SJCRH30 (cell line): ENCODE measurements at regions not wholly inside any gene's neighbourhood (a gene's known extent, or its start where the extent isn't known, plus 50 kb on each side); places are given as distances from the start of the nearest gene placed in this dataset.
"Not testable (repeated sequence)": the region's sequence is repeated elsewhere in the genome, so short reads cannot be mapped to it uniquely, and the experiment has no call there.

Source experiments
- DNase-seq, 2 experiments: peaks; one replicate each; pipeline ENCODE4 v3.0.0-alpha.2; 2015 to 2020
- H3K27ac ChIP-seq: fragments of 250-450 bp; sonication (Bioruptor Pico); 2 replicates; pipeline ENCODE4 v1.5.1; 2020; ENCODE audit warnings: mild to moderate bottlenecking, moderate library complexity
- H3K27me3 ChIP-seq: fragments of 250-450 bp; sonication (Bioruptor Pico); 2 replicates; pipeline ENCODE4 v1.5.1; 2020; ENCODE audit warnings: mild to moderate bottlenecking, moderate library complexity
- H3K36me3 ChIP-seq: fragments of 250-450 bp; sonication (Bioruptor Pico); 2 replicates; pipeline ENCODE4 v1.5.1; 2020; ENCODE audit warnings: mild to moderate bottlenecking, moderate library complexity
- H3K4me1 ChIP-seq: fragments of 250-450 bp; sonication (Bioruptor Pico); 2 replicates; pipeline ENCODE4 v1.5.1; 2020; ENCODE audit warnings: mild to moderate bottlenecking, moderate library complexity
- H3K4me3 ChIP-seq: fragments of 250-450 bp; sonication (Bioruptor Pico); 2 replicates; pipeline ENCODE4 v1.5.1; 2020; ENCODE audit warnings: mild to moderate bottlenecking, moderate library complexity
- H3K9me3 ChIP-seq: fragments of 250-450 bp; sonication (Bioruptor Pico); replicated peaks from 2 replicates; pipeline ENCODE4 v1.5.1; 2020; ENCODE audit warnings: mild to moderate bottlenecking, moderate library complexity

DNA sequence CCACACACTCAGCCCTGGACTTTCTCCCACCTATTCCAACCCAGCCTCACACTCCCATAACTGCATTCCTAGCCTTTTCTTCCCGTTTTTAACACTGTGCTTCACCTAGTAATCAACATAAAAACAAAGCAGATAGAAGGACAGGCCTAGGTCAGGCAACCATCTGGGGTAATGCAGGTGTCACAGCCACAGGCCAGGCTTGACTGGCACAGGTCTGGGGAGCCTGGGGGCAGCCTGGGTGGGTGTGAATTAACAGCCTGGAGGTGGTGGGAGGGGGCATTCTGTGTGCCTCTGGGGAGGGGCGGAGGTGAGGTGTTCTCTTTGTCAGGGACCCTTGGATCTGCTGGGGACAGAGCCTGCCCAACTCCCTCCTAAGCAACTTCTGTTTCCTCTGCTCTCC lies 332.6 kb downstream of the BCL2L11 start:
- not testable (repeated sequence) for H3K4me3 ChIP-seq, H3K36me3 ChIP-seq, H3K27ac ChIP-seq, H3K4me1 ChIP-seq, H3K27me3 ChIP-seq, H3K9me3 ChIP-seq, DNase-seq

DNA sequence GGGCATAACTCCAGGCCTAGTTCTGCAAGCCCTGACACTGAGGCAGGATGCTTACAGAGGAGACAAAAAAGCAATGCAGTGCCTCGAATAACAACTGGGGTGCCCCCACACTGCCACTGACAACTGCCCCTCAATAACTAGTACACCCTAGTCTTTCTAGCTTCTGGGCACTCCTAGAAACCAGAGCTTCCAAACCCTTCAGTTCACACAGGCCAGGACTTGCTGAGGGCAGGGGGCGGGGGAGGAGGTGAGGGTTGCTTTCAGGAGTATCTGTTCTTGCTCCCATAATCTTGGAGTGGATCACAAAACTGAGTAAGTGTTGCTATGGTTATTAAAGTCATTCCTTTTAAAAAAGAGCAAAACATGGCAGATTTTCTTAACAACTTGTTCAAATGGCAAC lies 333.1 kb downstream of the BCL2L11 start:
- H3K9me3 ChIP-seq, DNase-seq, H3K4me1 ChIP-seq, H3K27ac ChIP-seq, H3K36me3 ChIP-seq, H3K4me3 ChIP-seq, H3K27me3 ChIP-seq: not testable (repeated sequence)

DNA sequence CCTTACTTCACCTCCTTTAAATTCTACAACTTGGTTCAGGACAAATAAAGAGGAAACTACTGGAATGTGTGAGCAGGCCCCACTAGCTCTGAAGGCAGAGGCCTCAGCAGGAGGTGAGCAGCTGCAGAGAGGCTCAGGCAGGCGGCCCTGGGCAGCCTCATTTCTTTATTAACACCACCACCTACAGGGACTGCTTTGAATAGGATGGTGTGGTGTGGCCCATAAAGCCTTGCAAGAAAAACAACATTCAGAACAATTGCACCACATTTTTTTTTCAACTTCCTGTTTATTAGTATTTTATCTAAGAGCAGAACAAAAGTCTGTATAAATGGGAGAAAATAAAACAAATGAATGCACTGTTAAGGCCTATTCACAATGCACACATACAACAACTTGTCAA lies 333.7 kb downstream of the BCL2L11 start:
- H3K9me3 ChIP-seq, H3K4me3 ChIP-seq, H3K27me3 ChIP-seq, H3K4me1 ChIP-seq, H3K27ac ChIP-seq, H3K36me3 ChIP-seq: not testable (repeated sequence)
- peak; percentile 49 to 52 for DNase-seq

DNA sequence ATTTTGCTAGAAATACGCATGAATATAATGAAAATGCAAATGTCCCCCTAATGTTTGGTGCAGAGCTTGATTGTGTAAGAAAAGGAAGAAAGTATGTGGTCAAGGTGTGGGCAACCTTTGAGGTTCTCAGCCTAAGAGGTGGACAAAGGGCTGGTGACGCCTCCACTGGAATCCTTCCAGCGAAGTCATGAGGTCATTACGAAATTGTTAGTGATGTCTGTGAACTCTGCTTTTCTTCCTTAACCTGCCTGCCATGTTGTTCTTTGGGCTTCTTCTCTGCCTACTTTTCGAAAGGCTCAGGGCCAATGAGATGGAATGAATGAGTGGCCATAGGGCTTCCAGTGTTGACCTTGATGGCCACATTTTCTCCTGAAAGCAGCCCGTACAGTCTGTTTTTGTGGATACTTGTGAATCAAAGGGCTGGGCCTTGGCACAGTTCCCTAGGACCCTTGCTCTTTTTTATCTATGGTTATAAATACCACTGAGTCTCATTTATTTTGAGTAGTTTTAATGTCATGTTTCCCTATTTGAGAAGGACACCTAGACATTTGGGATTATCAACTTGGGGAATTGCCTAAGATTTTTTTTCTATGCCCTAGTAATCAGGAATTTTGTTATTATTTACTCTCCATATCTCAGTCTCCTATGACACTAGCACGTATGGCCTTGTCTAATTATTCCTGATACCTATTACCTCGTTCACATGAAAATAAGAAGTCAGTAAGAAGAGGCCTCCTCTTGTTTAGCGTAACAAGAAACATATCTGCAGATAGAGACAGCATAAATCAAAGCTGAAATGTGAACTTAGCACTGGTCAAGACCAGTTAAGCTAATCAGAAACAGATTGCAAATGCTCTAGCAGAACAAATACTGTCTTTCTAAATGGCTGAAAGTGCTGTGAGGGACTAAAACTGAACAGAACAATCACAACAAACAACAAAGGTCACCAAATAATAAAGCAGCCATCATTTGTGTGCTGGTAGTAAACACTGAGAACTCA lies 334.6 kb downstream of the BCL2L11 start:
- H3K4me3 ChIP-seq, DNase-seq, H3K4me1 ChIP-seq, H3K27ac ChIP-seq, H3K36me3 ChIP-seq, H3K9me3 ChIP-seq, H3K27me3 ChIP-seq: not testable (repeated sequence)

DNA sequence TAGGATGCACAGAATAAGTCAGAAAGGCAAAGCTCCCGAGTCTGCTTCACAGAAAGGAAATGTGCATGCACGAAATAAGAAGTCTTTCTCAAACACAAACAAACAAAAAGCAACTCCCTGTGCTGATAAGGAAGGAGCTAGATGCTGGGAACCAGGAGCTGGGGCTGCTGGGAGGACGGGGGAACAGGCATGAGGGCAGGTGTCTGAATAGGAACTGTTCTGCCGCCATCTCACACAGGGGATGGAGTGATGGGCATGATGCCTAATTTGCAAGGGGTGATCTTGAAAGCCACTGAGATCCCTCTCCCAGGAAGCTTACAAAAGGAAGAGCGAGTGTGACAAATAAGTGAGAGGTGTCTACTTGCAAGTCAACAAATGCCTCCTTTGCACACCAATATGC lies 336.5 kb downstream of the BCL2L11 start:
- not testable (repeated sequence) for DNase-seq, H3K27ac ChIP-seq, H3K4me3 ChIP-seq, H3K36me3 ChIP-seq, H3K27me3 ChIP-seq, H3K4me1 ChIP-seq, H3K9me3 ChIP-seq

DNA sequence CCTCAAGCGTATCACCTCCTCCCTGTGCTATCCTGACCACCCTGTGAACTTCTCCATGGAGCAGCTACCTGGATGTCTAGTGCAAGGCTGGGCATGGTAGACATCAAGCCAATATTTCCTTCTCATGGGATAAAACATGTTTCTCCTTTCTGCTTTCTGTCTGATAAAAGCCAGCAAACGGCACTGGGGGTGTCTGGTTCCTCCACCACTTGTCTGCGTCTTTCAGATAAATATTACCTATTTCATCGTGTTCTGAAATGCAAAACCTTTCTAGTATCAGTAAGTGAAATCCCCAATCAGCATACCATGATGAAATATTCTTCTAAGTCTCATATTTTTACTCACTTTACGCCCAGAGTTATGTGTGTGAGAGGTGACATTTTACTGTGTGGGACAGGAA lies 340.2 kb downstream of the BCL2L11 start:
- not testable (repeated sequence) for H3K27ac ChIP-seq, H3K9me3 ChIP-seq, H3K36me3 ChIP-seq, H3K4me3 ChIP-seq, DNase-seq, H3K4me1 ChIP-seq, H3K27me3 ChIP-seq

DNA sequence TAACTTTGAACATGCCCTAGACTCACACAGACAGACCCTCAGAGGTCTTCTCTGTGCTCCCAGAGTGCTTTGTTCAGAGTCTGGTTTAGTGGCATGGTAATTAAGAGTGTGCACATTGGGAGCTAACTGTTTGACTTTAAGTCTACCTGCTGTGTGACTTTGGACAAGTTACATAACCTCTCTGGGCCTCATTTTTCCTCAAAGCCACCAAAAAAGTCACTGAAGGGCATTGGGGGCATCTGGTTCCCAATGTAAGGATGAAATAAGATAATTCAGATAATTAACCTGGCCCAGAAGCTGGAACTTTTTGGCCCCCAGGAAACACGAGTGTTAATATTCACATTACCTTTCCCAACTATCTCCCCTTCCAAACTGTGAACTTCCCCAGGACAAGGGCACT lies 341.1 kb downstream of the BCL2L11 start:
- H3K27ac ChIP-seq, H3K27me3 ChIP-seq, DNase-seq, H3K9me3 ChIP-seq, H3K4me3 ChIP-seq, H3K4me1 ChIP-seq, H3K36me3 ChIP-seq: not testable (repeated sequence)

DNA sequence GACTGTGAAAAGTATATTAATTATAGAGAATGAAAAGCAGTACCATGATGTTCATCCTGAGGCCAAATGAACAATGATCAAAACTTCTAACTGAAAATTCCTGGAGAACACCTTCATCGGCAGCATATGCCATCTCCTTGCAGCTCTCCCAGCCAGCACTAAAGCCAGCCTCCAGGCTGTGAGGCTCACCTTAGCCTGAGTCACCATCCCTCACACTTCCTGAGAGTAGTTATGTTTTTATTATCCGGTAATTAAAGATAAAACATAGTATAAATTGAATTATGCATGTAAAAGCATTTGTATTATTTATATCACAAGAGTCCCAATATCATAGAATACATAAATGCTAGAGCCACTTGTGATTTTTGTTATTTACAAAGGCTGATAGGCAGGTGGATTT lies 341.9 kb downstream of the BCL2L11 start:
- H3K27me3 ChIP-seq, H3K9me3 ChIP-seq, H3K4me1 ChIP-seq, H3K27ac ChIP-seq, H3K36me3 ChIP-seq, H3K4me3 ChIP-seq, DNase-seq: not testable (repeated sequence)

DNA sequence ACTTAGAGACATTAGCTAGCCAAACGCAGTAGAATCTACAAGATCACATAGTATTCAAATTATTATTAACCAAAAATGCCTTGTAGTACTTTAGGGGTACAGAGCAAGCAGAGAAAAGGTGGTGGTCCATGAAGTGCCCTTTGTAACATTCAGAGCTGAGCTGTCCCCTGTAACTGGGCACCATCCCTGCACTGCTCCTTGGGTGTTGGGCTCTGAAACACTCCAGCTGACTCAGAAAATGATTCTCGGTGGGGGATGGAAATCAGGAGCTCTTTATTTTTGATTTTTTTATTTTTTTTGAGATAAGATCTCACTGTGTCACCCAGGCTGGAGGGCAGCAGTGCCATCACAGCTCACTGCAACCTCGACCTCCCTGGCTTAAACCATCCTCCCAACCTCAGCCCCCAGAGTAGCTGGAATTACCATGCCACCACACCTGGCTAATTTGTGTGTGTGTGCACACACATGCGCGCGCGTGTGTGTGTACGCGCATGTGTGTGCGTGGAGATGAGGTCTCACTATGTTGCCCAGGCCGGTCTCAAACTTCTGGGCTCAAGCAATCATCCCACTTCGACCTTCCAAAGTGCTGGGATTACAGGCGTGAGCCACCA lies 342.6 kb downstream of the BCL2L11 start:
- not testable (repeated sequence) for H3K4me1 ChIP-seq, H3K27me3 ChIP-seq, H3K36me3 ChIP-seq, H3K4me3 ChIP-seq, H3K27ac ChIP-seq, DNase-seq, H3K9me3 ChIP-seq

DNA sequence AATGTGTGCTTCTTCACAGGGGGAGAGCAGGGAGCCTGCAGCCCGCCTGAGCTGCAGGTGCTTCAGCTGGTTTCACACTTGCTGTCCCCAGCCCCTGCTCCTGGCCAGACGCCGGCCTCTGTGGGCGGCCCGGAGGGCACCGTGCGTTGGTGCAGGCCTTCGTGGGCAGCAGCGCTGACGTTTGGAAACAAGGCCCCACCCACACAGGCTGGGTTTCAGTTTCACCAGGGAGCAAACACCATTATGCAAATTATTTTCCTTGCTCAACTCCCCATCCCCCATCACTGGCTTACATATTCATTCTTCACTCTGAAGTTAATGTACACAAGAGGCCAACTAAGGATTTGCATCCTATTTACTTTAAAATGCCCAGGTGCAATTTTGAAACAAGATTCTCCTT lies 343.2 kb downstream of the BCL2L11 start:
- not testable (repeated sequence) for H3K9me3 ChIP-seq, H3K4me3 ChIP-seq, H3K36me3 ChIP-seq, H3K27ac ChIP-seq, H3K27me3 ChIP-seq, H3K4me1 ChIP-seq
- DNase-seq, result peak in 1 of 2 experiments; percentile 33

DNA sequence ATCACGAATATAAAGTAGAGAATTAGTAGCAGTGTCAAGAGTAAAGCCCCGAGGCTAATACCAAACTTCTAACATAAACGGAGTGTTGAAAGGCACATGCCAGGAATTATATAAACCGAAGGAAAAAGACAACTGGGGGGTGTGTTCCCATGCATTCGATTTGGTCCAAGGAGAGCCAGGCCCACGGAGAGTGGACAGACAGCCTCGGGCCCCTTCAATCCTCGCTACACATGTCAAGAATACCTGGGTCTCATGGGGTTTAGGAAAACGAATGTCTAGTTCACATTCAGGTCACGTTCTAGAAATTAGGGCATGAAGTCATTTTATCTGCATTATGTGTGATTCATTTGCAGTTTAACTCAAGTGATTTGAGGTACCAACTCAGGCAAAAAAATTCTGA lies 343.7 kb downstream of the BCL2L11 start:
- H3K27ac ChIP-seq, H3K4me1 ChIP-seq, H3K27me3 ChIP-seq, H3K4me3 ChIP-seq, H3K36me3 ChIP-seq, H3K9me3 ChIP-seq: not testable (repeated sequence)
- peak; percentile 39 to 45 for DNase-seq

DNA sequence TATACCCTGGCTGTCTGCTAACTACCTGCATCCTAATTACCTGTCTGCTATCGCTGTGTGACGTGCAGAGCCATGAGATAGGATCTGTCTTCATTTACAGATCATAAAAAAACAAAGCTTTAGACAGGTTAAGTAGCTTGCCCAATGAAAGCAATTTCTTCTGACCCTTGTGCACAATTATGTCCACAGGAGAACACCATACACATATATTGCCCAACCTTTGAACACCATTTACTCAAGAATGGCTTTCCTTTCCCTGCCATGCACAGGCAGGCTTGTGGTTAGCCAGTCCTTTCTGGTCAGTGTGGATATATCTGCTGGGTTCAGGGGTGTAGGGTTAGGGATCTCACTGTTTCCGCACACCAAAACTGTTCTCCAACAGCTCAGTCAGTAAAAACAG lies 344.8 kb downstream of the BCL2L11 start:
- H3K9me3 ChIP-seq, DNase-seq, H3K4me3 ChIP-seq, H3K4me1 ChIP-seq, H3K27me3 ChIP-seq, H3K36me3 ChIP-seq, H3K27ac ChIP-seq: not testable (repeated sequence)

DNA sequence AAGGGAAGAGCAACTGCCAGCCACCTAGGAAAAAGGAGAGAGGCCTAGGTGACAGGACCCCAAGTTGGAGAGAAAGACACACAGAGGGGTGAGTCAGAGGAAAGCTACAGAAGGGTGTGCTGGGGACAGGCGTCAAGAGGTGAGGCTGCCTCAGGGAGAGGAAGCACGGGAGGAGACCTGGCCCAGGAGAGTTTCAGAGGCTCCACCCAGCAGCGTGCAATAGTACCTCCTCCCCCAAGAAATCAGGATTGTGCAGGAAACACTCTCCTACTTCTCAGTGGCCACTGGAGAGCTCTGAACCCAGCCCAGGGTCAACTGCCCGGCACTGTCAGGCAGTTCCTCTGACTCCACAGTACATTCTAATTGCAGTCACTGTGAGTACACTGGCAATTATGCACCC lies 346.0 kb downstream of the BCL2L11 start:
- H3K4me1 ChIP-seq, H3K36me3 ChIP-seq, H3K27me3 ChIP-seq, H3K27ac ChIP-seq, H3K4me3 ChIP-seq, H3K9me3 ChIP-seq, DNase-seq: not testable (repeated sequence)

DNA sequence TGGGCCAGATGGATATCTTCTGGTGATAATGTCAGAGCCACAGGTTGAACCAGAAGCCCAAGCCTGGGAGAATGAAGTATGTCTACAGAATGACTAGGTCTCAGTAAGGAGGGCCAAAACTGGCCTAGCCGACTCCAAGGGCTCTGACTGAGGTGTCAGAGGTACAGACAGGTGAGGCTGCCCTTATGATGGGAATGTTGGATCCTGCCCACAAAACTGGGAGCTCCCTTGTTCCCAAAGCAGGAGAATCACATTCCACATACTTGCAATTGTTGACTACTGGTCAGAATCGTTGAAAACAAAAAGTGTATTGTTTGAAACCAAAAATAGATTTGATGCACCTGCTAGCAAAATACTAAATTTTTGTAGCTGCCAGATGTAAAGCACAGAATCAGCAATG lies 350.2 kb downstream of the BCL2L11 start:
- H3K27me3 ChIP-seq, H3K36me3 ChIP-seq, H3K27ac ChIP-seq, H3K4me1 ChIP-seq, DNase-seq, H3K9me3 ChIP-seq, H3K4me3 ChIP-seq: not testable (repeated sequence)

DNA sequence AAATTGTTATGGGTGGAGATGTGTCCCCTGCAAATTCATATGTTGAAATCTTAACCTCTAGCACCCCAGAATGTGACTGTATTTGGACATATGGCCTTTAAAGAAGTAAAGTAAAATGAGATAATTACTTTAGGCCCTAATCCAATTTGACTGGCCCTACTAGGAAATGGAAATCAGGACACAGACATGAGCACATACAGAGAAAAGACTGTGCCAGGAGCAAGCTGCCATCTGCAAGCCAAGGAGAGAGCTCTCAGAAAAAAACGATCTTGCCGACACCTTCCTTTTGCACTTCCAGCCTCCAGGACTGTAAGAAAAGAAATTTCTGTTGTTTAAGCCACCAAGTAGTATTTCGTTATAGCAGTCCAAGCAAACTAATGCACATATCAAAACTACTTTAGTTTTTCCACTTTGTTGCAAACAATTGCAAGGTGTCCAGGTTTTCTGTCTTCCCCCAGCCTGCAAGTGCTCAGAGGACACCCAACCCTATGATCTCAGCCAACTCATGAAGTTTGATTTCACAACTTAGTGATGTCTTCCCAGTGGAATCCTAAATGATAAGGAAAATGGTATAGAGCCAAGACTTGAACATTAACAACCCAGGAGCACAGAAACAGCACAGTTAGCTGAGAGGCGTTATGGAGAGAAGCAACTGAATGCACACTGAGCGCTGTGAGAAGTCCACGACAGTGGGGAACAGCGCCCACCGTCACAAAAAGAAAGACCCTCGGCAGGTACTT lies 351.2 kb downstream of the BCL2L11 start:
- H3K9me3 ChIP-seq, H3K27ac ChIP-seq, H3K36me3 ChIP-seq, DNase-seq, H3K27me3 ChIP-seq, H3K4me3 ChIP-seq, H3K4me1 ChIP-seq: not testable (repeated sequence)
